HG02759 (cell line): ENCODE measurements at regions not wholly inside any gene's neighbourhood (a gene's known extent, or its start where the extent isn't known, plus 50 kb on each side); places are given as distances from the start of the nearest gene placed in this dataset.

Experiments used
- ATAC-seq: cut with Tn5 transposase; IDR thresholded peaks from one replicate; pipeline ENCODE4 v1.9.1; 2021; ENCODE audit warnings: mild to moderate bottlenecking, moderate library complexity; ENCODE audit not compliant: unreplicated experiment

GRCh38 chr4:183763990-183764754 lies 105.1 kb downstream of the TRAPPC11 start:
- no peak for ATAC-seq

DNA sequence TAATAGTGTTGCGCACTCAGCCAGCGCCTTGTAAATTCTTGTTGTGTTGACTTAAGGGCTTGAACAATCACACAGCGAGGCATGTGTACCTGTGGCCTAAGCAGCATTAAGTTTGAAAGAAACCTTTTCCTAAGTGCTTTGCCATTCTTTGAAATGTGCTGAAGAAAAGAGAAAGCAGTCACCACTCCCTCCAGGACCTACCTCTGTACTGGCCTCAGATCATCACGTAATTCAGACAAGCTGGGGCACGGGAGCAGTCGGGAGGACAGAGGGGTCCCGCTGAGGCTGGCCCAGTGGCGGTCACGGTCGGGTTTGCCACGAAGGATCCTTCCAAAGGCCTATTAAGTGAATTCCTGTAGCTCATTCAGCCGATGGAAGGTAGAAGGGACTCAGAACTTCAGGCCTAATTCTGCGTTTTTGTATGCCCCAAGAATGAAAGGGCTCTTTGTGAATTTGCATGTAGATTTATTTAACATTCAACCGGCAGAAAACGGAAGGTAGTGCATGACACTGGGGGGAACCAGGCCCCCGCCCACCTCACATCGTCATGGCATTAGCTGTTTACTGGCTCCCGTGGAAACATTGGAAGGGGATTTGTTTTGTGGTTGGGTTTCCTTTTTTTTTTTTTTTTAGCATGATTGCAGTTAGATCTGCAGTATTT lies 106.3 kb downstream of the TRAPPC11 start:
- no peak for ATAC-seq

DNA sequence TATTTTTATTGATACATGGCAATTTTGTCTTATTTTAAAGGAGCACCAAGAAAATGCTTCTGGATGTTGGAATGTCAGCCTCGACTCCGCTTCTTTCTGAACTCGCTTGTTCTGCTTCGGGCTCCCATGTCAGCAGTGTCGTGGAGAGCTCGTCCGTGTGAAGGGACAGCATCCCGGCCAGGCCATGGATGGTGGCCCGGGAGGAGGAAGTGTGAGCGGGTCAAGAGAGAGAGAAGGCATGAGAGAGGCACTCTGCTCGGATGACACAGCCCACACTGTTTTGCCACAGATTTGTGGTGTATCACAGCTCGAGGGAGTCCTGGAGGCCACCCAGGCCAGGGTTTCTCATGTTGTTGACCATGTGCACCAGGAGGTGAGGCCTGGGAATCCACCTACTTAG lies 107.0 kb downstream of the TRAPPC11 start:
- no peak for ATAC-seq

- no peak for ATAC-seq
Measured at GRCh38 chr4:183770906-183771305, 111.8 kb downstream of the TRAPPC11 start.

GRCh38 chr4:183772361-183772760 lies 113.3 kb downstream of the TRAPPC11 start:
- no peak for ATAC-seq

GRCh38 chr4:183773790-183774189 lies 114.7 kb downstream of the TRAPPC11 start:
- no peak for ATAC-seq

DNA sequence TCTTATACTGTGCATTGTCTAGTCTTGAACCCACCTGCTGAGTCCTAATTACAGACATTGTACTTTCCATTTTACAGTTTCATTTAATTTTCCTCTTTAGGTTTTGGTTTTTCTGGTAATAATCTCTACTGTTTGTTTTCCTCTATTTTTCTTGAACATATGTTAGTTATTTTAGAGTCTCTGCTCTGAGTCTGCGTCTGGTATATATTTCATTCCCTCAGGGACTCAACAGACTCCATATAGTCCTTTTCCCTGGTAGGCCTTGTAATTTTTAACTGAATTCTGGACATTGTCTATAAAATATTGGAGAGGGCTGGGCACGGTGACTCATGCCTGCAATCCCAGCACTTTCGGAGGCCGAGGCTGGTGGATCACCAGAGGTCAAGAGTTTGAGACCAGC lies 121.8 kb upstream of the STOX2 start:
- no peak for ATAC-seq

GRCh38 chr4:183783991-183784553 lies 121.0 kb upstream of the STOX2 start:
- no peak for ATAC-seq

DNA sequence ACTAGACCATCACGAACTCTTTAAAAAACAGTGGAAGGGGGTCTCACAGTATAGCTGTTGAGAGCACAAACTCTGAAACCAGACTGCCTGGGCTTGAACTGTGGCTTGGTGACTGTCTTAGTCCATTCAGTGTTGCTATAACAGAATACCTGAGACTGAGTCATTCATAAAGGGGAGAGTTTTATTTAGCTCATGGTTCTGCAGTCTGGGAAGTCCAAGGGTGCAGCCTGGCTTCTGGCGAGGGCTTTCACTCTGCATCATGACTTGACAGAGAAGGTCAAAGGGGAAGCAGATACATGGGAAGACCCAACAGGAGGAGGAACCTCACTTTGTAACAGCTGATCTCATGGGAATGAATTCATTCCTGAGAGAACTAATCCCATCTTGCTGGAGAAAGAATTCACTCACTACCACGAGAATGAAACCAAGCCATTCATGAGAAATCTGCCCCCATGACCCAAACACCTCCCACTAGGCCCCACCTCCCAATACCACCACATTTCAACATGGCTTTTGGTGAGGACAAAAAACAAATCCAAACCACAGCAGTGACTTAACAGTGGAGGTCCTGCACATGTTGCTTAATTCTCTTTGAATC lies 116.7 kb upstream of the STOX2 start:
- peak; percentile 65 for ATAC-seq

GRCh38 chr4:183789657-183790056 lies 115.5 kb upstream of the STOX2 start:
- ATAC-seq, result no peak

DNA sequence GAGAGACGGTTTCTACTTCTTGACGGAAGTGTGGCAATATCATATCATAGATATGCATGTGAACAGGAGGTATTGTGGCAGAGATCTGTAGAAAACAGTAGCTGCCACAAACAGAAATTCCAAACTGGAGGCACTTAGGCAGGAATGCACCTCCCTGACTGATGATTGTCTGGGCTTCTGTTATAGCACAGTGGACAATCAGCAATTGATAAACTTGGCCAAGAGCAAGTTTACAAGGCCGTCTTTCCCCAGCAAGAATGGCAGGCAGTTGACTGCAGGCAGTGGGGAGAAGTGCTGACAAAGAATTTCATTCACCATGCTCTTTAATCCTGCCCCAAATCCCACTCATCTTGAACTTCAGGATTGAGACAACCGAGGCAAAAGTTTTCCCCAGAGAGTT lies 114.4 kb upstream of the STOX2 start:
- no peak for ATAC-seq

GRCh38 chr4:183797011-183797444 lies 108.1 kb upstream of the STOX2 start:
- ATAC-seq, result no peak

GRCh38 chr4:183797445-183798300 lies 107.4 kb upstream of the STOX2 start:
- no peak for ATAC-seq

GRCh38 chr4:183798301-183799253 lies 106.5 kb upstream of the STOX2 start:
- no peak for ATAC-seq

DNA sequence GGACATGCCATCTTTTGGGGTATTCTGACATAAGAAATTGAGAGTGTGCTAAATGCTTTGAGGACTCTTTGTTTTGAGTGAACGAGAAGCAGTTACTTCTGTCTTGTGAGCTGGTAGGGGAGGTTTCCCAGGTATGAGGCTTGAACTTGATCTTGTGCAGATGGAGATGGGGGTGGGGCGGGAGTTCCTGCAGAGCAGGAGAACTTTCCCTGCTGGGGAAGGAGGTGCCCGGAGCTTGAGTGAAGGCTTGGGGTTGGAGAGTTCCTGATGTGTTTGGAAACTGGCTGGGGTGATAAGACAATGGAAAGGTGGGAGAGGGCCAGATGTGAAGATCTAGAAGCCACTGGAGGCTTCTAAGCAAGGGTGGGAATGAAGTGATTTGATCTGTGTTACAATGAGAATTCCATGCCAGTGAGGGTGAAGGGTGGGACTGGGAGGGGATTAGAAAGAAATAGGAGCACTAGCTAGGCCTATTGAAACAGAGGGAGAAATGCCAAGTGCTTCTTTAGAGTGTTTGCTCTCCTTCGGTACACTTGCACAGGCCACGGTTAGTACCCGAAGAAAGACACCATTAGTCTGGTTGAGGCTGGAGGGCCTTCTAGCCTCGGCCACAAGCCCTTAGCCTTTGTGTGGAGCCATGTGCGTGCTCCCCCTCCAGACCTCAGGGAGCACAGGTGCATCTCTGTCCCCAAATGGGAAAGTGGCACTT lies 103.5 kb upstream of the STOX2 start:
- no peak for ATAC-seq

- no peak for ATAC-seq
Measured at GRCh38 chr4:183806341-183806740, 98.8 kb upstream of the STOX2 start.

DNA sequence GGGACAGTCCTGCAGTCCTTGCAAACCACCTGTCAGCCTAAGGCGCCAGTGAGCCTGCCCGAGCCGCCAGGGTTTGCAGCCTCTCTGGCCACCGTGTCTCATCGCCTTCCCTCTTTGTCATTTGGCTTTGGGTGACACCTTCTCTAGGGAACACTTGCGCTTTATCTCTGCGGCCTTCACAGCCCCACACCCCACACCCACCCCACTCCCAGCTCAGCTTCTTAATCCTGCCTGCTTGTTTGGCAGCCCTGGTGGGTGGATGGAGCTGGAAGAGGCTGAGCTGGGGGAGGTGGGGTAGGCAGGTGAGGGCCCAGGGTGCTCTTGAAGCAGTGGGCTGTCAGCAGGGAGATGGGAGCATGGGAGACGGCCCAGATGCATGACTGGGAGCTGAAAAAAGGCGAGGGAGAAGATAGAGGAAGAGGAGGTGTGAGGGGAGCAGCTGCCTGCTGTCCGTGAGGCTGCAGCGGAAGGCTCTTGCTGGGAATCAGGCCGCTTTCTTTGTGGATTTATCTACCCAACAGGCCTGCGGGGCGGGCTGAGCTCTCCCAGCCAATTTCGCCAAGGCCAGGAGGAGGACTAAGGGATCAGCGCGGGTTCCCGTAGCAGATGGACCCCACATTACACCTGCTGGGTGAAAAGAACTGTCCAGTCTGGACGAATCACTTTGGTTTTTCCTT lies 97.5 kb upstream of the STOX2 start:
- no peak for ATAC-seq

- ATAC-seq, result no peak
Measured at GRCh38 chr4:183808097-183808456, 97.0 kb upstream of the STOX2 start.

GRCh38 chr4:183812567-183812966 lies 92.5 kb upstream of the STOX2 start:
- no peak for ATAC-seq
